NCI-H146 treated with DMSO at 0.1 percent for 48 hours (cell line): ENCODE measurements at regions not wholly inside any gene's neighbourhood (a gene's known extent, or its start where the extent isn't known, plus 50 kb on each side); places are given as distances from the start of the nearest gene placed in this dataset.
A peak's percentile ranks its signal among the peaks of the same experiment; 100 is the strongest.
"Not testable (repeated sequence)": the region's sequence is repeated elsewhere in the genome, so short reads cannot be mapped to it uniquely, and the experiment has no call there.

Experiments
- DNase-seq: peaks from one replicate; lab custom pipeline; 2025; ENCODE audit not compliant: unreplicated experiment; lab: John Stamatoyannopoulos, UW

GRCh38 chr2:39837856-39838453, 58.9 kb upstream of the THUMPD2 start:
- DNase-seq: peak; percentile 79

DNA sequence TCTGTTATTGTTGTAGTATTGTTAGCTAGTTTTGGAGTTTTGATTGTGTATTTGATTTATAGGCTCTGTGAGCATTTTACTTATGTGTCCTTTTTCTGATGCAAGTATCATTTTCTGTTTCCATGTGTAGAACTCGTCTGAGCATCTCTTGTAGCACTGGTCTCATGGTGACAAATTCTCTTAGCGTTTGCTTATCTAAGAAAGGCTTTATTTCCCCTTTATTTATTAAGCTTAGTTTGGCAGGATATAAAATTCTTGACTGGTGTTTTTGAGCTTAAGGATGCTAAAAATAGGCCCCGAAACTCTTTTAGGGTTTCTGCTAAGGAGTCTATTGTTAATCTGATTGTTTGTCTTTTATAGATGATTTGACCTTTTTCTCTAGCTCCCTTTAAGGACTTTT, 57.6 kb upstream of the THUMPD2 start:
- DNase-seq: no peak

DNA sequence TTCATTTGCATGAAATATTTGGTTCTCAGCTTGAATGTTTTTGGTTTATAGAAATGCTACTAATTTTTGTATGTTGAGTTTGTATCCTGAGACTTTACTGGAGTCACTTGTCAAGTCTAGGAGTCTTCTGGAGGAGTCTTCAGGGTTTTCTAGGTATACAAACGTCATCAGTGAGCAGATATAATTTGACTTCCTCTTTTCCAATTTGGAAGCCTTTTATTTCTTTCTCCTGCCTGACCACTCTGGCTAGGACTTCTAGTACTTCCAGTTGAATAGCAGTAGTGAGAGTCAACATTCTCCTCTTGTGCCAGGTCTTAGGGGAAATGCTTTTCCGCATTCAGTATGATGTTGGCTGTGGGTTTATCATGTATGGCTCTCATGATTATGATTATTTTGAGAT, 55.4 kb upstream of the THUMPD2 start:
- no peak for DNase-seq

- not testable (repeated sequence) for DNase-seq
These were observed 51.6 kb upstream of the THUMPD2 start for GRCh38 chr2:39830610-39831009.
